OCI-LY7 (cell line): ENCODE measurements at regions not wholly inside any gene's neighbourhood (a gene's known extent, or its start where the extent isn't known, plus 50 kb on each side); places are given as distances from the start of the nearest gene placed in this dataset.

Experiments used
- BruUV-seq: library from RNA; stranded (reverse); fragments of 400-500 nt; replicated peaks from 2 replicates; lab custom pipeline; 2021; lab: Mats Ljungman, UMichigan
- CTCF ChIA-PET: fragments of 300-600 bp; sonication (Branson Sonifier 250); formaldehyde crosslinking; loops from one replicate; lab custom pipeline; 2022; ENCODE audit warnings: antibody characterized with exemption; ENCODE audit not compliant: unreplicated experiment; lab: Charles Lee
- POLR2A ChIA-PET: fragments of 300-600 bp; sonication (Branson Sonifier 250); formaldehyde crosslinking; loops from one replicate; lab custom pipeline; 2022; ENCODE audit warnings: antibody characterized with exemption; lab: Charles Lee
- DNase-seq: peaks from one replicate; pipeline ENCODE4 v3.0.0-alpha.2; 2015; ENCODE audit warnings: low spot score
- H2AFZ ChIP-seq: fragments of 200-600 bp; sonication (generic), shearing (Covaris generic); 2 replicates; pipeline ENCODE4 v1.6.1; 2014; ENCODE audit warnings: mild to moderate bottlenecking, antibody characterized with exemption, low read length, moderate library complexity
- H3K27ac ChIP-seq: fragments of 200-600 bp; sonication (generic); 2 replicates; pipeline ENCODE4 v1.5.1; 2014; ENCODE audit warnings: mixed run types, low read depth, mild to moderate bottlenecking, moderate library complexity, low read length, inconsistent platforms; ENCODE audit not compliant: poor library complexity, severe bottlenecking
- H3K36me3 ChIP-seq: fragments of 200-600 bp; sonication (generic); 2 replicates; pipeline ENCODE4 v1.6.1; 2014; ENCODE audit warnings: mild to moderate bottlenecking, antibody characterized with exemption, low read length, moderate library complexity, mixed read lengths; ENCODE audit not compliant: insufficient read depth
- H3K4me1 ChIP-seq: fragments of 200-600 bp; sonication (generic); 2 replicates; pipeline ENCODE4 v1.5.1; 2014; ENCODE audit warnings: mild to moderate bottlenecking, low read length; ENCODE audit not compliant: insufficient read depth, poor library complexity, severe bottlenecking
- H3K4me2 ChIP-seq: fragments of 200-600 bp; sonication (generic); 2 replicates; pipeline ENCODE4 v1.6.1; 2014; ENCODE audit warnings: mild to moderate bottlenecking, low read length
- H3K4me3 ChIP-seq: fragments of 200-600 bp; sonication (generic); 2 replicates; pipeline ENCODE4 v1.5.1; 2014; ENCODE audit warnings: mild to moderate bottlenecking, low read depth, low read length; ENCODE audit not compliant: poor library complexity, severe bottlenecking
- H3K79me2 ChIP-seq: fragments of 200-600 bp; sonication (generic); 2 replicates; pipeline ENCODE4 v1.6.1; 2016; ENCODE audit warnings: low read depth, mild to moderate bottlenecking, low read length, moderate library complexity, mixed read lengths; ENCODE audit not compliant: insufficient read depth
- H3K9me2 ChIP-seq: fragments of 200-600 bp; sonication (generic); 2 replicates; pipeline ENCODE4 v1.6.1; 2016; ENCODE audit warnings: mild to moderate bottlenecking, low read length, mixed read lengths; ENCODE audit not compliant: insufficient read depth
- H3K9me3 ChIP-seq: fragments of 200-600 bp; sonication (generic); 2 replicates; pipeline ENCODE4 v1.6.1; 2014; ENCODE audit warnings: mild to moderate bottlenecking, mixed run types, low read length, mixed read lengths
- H4K20me1 ChIP-seq: fragments of 200-600 bp; sonication (generic); 2 replicates; pipeline ENCODE4 v1.6.1; 2014; ENCODE audit warnings: mild to moderate bottlenecking, antibody characterized with exemption, low read length, moderate library complexity, mixed read lengths; ENCODE audit not compliant: insufficient read depth
- EZH2phosphoT487 ChIP-seq: fragments of 200-600 bp; sonication (generic); IDR thresholded peaks from 2 replicates; pipeline ENCODE4 v1.6.1; 2018; ENCODE audit warnings: low read depth, borderline replicate concordance, mild to moderate bottlenecking, mixed run types, antibody characterized with exemption, low read length, moderate library complexity, mixed read lengths
- intact Hi-C: fragments of 100-400 bp; cut with micrococcal nuclease; formaldehyde crosslinking; loops from one replicate; pipeline ENCODE4 v1.10.0; 2022; ENCODE audit not compliant: unreplicated experiment
- TF ChIP-seq, protein P1 (sequence below): fragments of 200-600 bp; sonication (generic); conservative IDR thresholded peaks from 2 replicates; pipeline ENCODE4 v1.5.1; 2014; ENCODE audit warnings: mild to moderate bottlenecking, antibody characterized with exemption, low read length, moderate library complexity, mixed read lengths

- no peak overlapping the region for H3K4me2 ChIP-seq
- no peaks in the 10 kb centered on the region for H3K9me2 ChIP-seq
- CTCF ChIA-PET: no interaction called here
- no peaks in the 10 kb centered on the region for H3K9me3 ChIP-seq
- BruUV-seq: no TSS peak
- H3K27ac ChIP-seq: no peak overlapping the region
- no peak for DNase-seq
- H3K4me1 ChIP-seq: no peaks in the 10 kb centered on the region
- H3K36me3 ChIP-seq: no peaks in the 10 kb centered on the region
- H3K79me2 ChIP-seq: no peaks in the 10 kb centered on the region
- POLR2A ChIA-PET: interaction anchor here (1.4 kb wide), 1 partner anchor 33 kb away, joined by 3 read pairs; no protein-coding TSS in a partner anchor
- no peak overlapping the region for H3K4me3 ChIP-seq
- intact Hi-C loops: no loop called here
- no peak overlapping the region for H2AFZ ChIP-seq
- no peaks in the 10 kb centered on the region for H4K20me1 ChIP-seq
- TF ChIP-seq, protein P1, sequence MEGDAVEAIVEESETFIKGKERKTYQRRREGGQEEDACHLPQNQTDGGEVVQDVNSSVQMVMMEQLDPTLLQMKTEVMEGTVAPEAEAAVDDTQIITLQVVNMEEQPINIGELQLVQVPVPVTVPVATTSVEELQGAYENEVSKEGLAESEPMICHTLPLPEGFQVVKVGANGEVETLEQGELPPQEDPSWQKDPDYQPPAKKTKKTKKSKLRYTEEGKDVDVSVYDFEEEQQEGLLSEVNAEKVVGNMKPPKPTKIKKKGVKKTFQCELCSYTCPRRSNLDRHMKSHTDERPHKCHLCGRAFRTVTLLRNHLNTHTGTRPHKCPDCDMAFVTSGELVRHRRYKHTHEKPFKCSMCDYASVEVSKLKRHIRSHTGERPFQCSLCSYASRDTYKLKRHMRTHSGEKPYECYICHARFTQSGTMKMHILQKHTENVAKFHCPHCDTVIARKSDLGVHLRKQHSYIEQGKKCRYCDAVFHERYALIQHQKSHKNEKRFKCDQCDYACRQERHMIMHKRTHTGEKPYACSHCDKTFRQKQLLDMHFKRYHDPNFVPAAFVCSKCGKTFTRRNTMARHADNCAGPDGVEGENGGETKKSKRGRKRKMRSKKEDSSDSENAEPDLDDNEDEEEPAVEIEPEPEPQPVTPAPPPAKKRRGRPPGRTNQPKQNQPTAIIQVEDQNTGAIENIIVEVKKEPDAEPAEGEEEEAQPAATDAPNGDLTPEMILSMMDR: no peak
- TF ChIP-seq EZH2phosphoT487: no peak
Observed at GRCh38 chr5:3311433-3311832, 284.2 kb upstream of the IRX1 start.

GRCh38 chr5:3310541-3311261, 284.9 kb upstream of the IRX1 start:
- Histone ChIP-seq H4K20me1 (no peaks in the 10 kb centered on the region), H3K4me2 (no peak overlapping the region), H3K36me3 (no peaks in the 10 kb centered on the region), H3K4me1 (no peaks in the 10 kb centered on the region), H3K27ac (no peak overlapping the region), H3K9me2 (no peaks in the 10 kb centered on the region), H3K4me3 (no peak overlapping the region), H3K79me2 (no peaks in the 10 kb centered on the region), H2AFZ (no peak overlapping the region), H3K9me3 (no peaks in the 10 kb centered on the region)
- BruUV-seq: no TSS peak
- DNase-seq: no peak
- intact Hi-C loops: no loop called here
- ChIA-PET CTCF (no interaction called here), POLR2A (interaction anchor here (1.4 kb wide), 1 partner anchor 32 kb away, joined by 3 read pairs; no protein-coding TSS in a partner anchor)
- no peak for TF ChIP-seq EZH2phosphoT487
- TF ChIP-seq, protein P1: no peak

- BruUV-seq: no TSS peak
- TF ChIP-seq, protein P1: no peak
- ChIA-PET CTCF (no interaction called here), POLR2A (no interaction called here)
- Histone ChIP-seq H3K9me3 (no peaks in the 10 kb centered on the region), H4K20me1 (no peaks in the 10 kb centered on the region), H3K4me2 (no peak overlapping the region), H3K27ac (no peak overlapping the region), H3K9me2 (no peaks in the 10 kb centered on the region), H3K4me1 (no peaks in the 10 kb centered on the region), H3K79me2 (no peaks in the 10 kb centered on the region), H3K4me3 (no peak overlapping the region), H3K36me3 (no peaks in the 10 kb centered on the region), H2AFZ (no peak overlapping the region)
- no peak for DNase-seq
- intact Hi-C loops: no loop called here
Observed at GRCh38 chr5:3309538-3309937, 286.1 kb upstream of the IRX1 start.
